H1 (cell line): ENCODE measurements at regions not wholly inside any gene's neighbourhood (a gene's known extent, or its start where the extent isn't known, plus 50 kb on each side); places are given as distances from the start of the nearest gene placed in this dataset.

Experiments
- CTCF ChIP-seq, 3 experiments: IDR thresholded peaks; 1 replicate in 2 of 3; 2 replicates in 1 of 3; pipeline versions ENCODE4 v1.5.1 to v1.6.1; 2011; ENCODE audit warnings: low read length in 3 of 3, mild to moderate bottlenecking in 3 of 3, inconsistent platforms in 2 of 3, low read depth in 1 of 3, moderate library complexity in 1 of 3; ENCODE audit not compliant: insufficient read depth in 1 of 3; ENCODE audit errors: control extremely low read depth in 1 of 3
- POU5F1 ChIP-seq: IDR thresholded peaks from 2 replicates; pipeline ENCODE4 v1.6.1; 2011; ENCODE audit warnings: low read depth, mild to moderate bottlenecking, low read length, moderate library complexity
- SRF ChIP-seq: IDR thresholded peaks from 2 replicates; pipeline ENCODE4 v1.6.1; 2011; ENCODE audit warnings: mild to moderate bottlenecking, low read depth, low read length, moderate library complexity
- ZNF274 ChIP-seq: IDR thresholded peaks from 2 replicates; pipeline ENCODE4 v1.7.0; 2012; ENCODE audit warnings: low read length, borderline replicate concordance; ENCODE audit errors: extremely low read depth

GRCh38 chr2:149739883-149740265 lies 152.3 kb upstream of the MMADHC start (continued):
- TF ChIP-seq CTCF (IDR thresholded peaks at IDR 0.05; ENCODE audit: control extremely low read depth in 1 of 3, insufficient read depth in 1 of 3, low read depth in 1 of 3, low read length in 3 of 3), result no peak
- no peak for TF ChIP-seq SRF
- TF ChIP-seq POU5F1, result no peak
- no peak for TF ChIP-seq ZNF274
